ENCODE measurements at regions not wholly inside any gene's neighbourhood (a gene's known extent, or its start where the extent isn't known, plus 50 kb on each side); places are given as distances from the start of the nearest gene placed in this dataset.

- TF ChIP-seq FOXK2 (IDR thresholded peaks at IDR 0.05), result no peak
- TF ChIP-seq ZNF384 (IDR thresholded peaks at IDR 0.05), result no peak
- TF ChIP-seq SUZ12 (IDR thresholded peaks at IDR 0.05), result no peak
- no peak for TF ChIP-seq ELF4 (IDR thresholded peaks at IDR 0.05)
- no peak for TF ChIP-seq FOXM1 (IDR thresholded peaks at IDR 0.05; ENCODE audit: borderline replicate concordance)
- TF ChIP-seq CTBP1 (IDR thresholded peaks at IDR 0.05; ENCODE audit: borderline replicate concordance), result no peak
- TF ChIP-seq FOXA1 (IDR thresholded peaks at IDR 0.05), result no peak
- no peak for TF ChIP-seq SP1 (IDR thresholded peaks at IDR 0.05)
- TF ChIP-seq L3MBTL2 (conservative IDR thresholded peaks at IDR 0.05), result no peak
Observed at GRCh38 chr9:10983251-10983650, 370.4 kb upstream of the PTPRD start.
